Activated naive CD8-positive, alpha-beta T cell (primary cell): ENCODE measurements at regions not wholly inside any gene's neighbourhood (a gene's known extent, or its start where the extent isn't known, plus 50 kb on each side); places are given as distances from the start of the nearest gene placed in this dataset.
"Not testable (repeated sequence)": the region's sequence is repeated elsewhere in the genome, so short reads cannot be mapped to it uniquely, and the experiment has no call there.

Experiments
- H3K27ac Mint-ChIP-seq: one replicate; pipeline ENCODE4 v1.8.0; 2021; ENCODE audit warnings: mixed read lengths
- H3K27me3 Mint-ChIP-seq: one replicate; pipeline ENCODE4 v1.8.0; 2021; ENCODE audit warnings: mixed read lengths
- H3K36me3 Mint-ChIP-seq: one replicate; pipeline ENCODE4 v1.8.0; 2021; ENCODE audit warnings: mixed read lengths
- H3K4me1 Mint-ChIP-seq: one replicate; pipeline ENCODE4 v1.8.0; 2021; ENCODE audit warnings: low read depth, mixed read lengths
- H3K4me3 Mint-ChIP-seq: one replicate; pipeline ENCODE4 v1.8.0; 2021; ENCODE audit warnings: mild to moderate bottlenecking, mixed read lengths
- H3K9me3 Mint-ChIP-seq: one replicate; pipeline ENCODE4 v1.8.0; 2021; ENCODE audit warnings: low read depth, mixed read lengths

- Mint-ChIP-seq H3K4me3 (no peak overlapping the region), H3K27ac (no peak overlapping the region), H3K9me3 (no peaks in the 10 kb centered on the region), H3K27me3 (peaks cover 11% of the 10 kb centered on the region), H3K36me3 (no peaks in the 10 kb centered on the region), H3K4me1 (no peaks in the 10 kb centered on the region)
Measured at GRCh38 chr18:78822171-78822948, 157.3 kb upstream of the SALL3 start.

- H3K4me1 Mint-ChIP-seq = no peaks in the 10 kb centered on the region
- no peaks in the 10 kb centered on the region for H3K9me3 Mint-ChIP-seq
- H3K27me3 Mint-ChIP-seq = peaks cover 12% of the 10 kb centered on the region
- H3K36me3 Mint-ChIP-seq = no peaks in the 10 kb centered on the region
- H3K27ac Mint-ChIP-seq = no peak overlapping the region
- no peak overlapping the region for H3K4me3 Mint-ChIP-seq
Measured at GRCh38 chr18:78822949-78823285, 156.7 kb upstream of the SALL3 start.

GRCh38 chr18:78825168-78825567 lies 154.4 kb upstream of the SALL3 start:
- H3K27me3 Mint-ChIP-seq = peaks cover 9% of the 10 kb centered on the region
- H3K27ac Mint-ChIP-seq = no peak overlapping the region
- H3K36me3 Mint-ChIP-seq = no peaks in the 10 kb centered on the region
- no peak overlapping the region for H3K4me3 Mint-ChIP-seq
- no peaks in the 10 kb centered on the region for H3K4me1 Mint-ChIP-seq
- H3K9me3 Mint-ChIP-seq = no peaks in the 10 kb centered on the region

- Mint-ChIP-seq H3K27ac (no peak overlapping the region), H3K27me3 (peaks cover 11% of the 10 kb centered on the region), H3K36me3 (no peaks in the 10 kb centered on the region), H3K9me3 (no peaks in the 10 kb centered on the region), H3K4me3 (no peak overlapping the region), H3K4me1 (no peaks in the 10 kb centered on the region)
Measured at GRCh38 chr18:78826631-78827030, 153.0 kb upstream of the SALL3 start.

- no peaks in the 10 kb centered on the region for H3K9me3 Mint-ChIP-seq
- H3K27me3 Mint-ChIP-seq = peaks cover 11% of the 10 kb centered on the region
- no peaks in the 10 kb centered on the region for H3K4me1 Mint-ChIP-seq
- no peak overlapping the region for H3K27ac Mint-ChIP-seq
- no peak overlapping the region for H3K4me3 Mint-ChIP-seq
- no peaks in the 10 kb centered on the region for H3K36me3 Mint-ChIP-seq
Measured at GRCh38 chr18:78827141-78827540, 152.5 kb upstream of the SALL3 start.

- Mint-ChIP-seq H3K27me3 (peaks cover 13% of the 10 kb centered on the region), H3K27ac (no peak overlapping the region), H3K36me3 (no peaks in the 10 kb centered on the region), H3K4me1 (no peaks in the 10 kb centered on the region), H3K4me3 (no peak overlapping the region), H3K9me3 (no peaks in the 10 kb centered on the region)
Measured at GRCh38 chr18:78828131-78828530, 151.5 kb upstream of the SALL3 start.

- not testable (repeated sequence) for H3K27ac Mint-ChIP-seq, H3K4me3 Mint-ChIP-seq, H3K4me1 Mint-ChIP-seq, H3K9me3 Mint-ChIP-seq, H3K36me3 Mint-ChIP-seq
- H3K27me3 Mint-ChIP-seq = peaks cover 13% of the 10 kb centered on the region
Measured at GRCh38 chr18:78829026-78829425, 150.6 kb upstream of the SALL3 start.

GRCh38 chr18:78830161-78830560 lies 149.5 kb upstream of the SALL3 start:
- H3K36me3 Mint-ChIP-seq = no peaks in the 10 kb centered on the region
- H3K4me3 Mint-ChIP-seq = no peak overlapping the region
- peaks cover 15% of the 10 kb centered on the region for H3K27me3 Mint-ChIP-seq
- no peaks in the 10 kb centered on the region for H3K9me3 Mint-ChIP-seq
- H3K4me1 Mint-ChIP-seq = no peaks in the 10 kb centered on the region
- H3K27ac Mint-ChIP-seq = no peak overlapping the region

- Mint-ChIP-seq H3K27me3 (peaks cover 13% of the 10 kb centered on the region), H3K27ac (no peak overlapping the region), H3K4me3 (no peak overlapping the region), H3K4me1 (no peaks in the 10 kb centered on the region), H3K36me3 (no peaks in the 10 kb centered on the region), H3K9me3 (no peaks in the 10 kb centered on the region)
Measured at GRCh38 chr18:78830826-78831225, 148.8 kb upstream of the SALL3 start.

- Mint-ChIP-seq H3K27ac (no peak overlapping the region), H3K27me3 (peaks cover 13% of the 10 kb centered on the region), H3K36me3 (no peaks in the 10 kb centered on the region), H3K4me3 (no peak overlapping the region), H3K4me1 (no peaks in the 10 kb centered on the region), H3K9me3 (no peaks in the 10 kb centered on the region)
Measured at GRCh38 chr18:78831603-78832002, 148.0 kb upstream of the SALL3 start.

GRCh38 chr18:78833833-78834232 lies 145.8 kb upstream of the SALL3 start:
- Mint-ChIP-seq H3K27ac (no peak overlapping the region), H3K27me3 (peaks cover 8% of the 10 kb centered on the region), H3K9me3 (no peaks in the 10 kb centered on the region), H3K36me3 (no peaks in the 10 kb centered on the region), H3K4me3 (no peak overlapping the region), H3K4me1 (no peaks in the 10 kb centered on the region)

GRCh38 chr18:78836838-78837237 lies 142.8 kb upstream of the SALL3 start:
- H3K27me3 Mint-ChIP-seq = peaks cover 4% of the 10 kb centered on the region
- H3K27ac Mint-ChIP-seq = no peak overlapping the region
- no peaks in the 10 kb centered on the region for H3K4me1 Mint-ChIP-seq
- no peak overlapping the region for H3K4me3 Mint-ChIP-seq
- H3K9me3 Mint-ChIP-seq = no peaks in the 10 kb centered on the region
- H3K36me3 Mint-ChIP-seq = no peaks in the 10 kb centered on the region

GRCh38 chr18:78837754-78838153 lies 141.9 kb upstream of the SALL3 start:
- H3K27ac Mint-ChIP-seq = no peak overlapping the region
- no peaks in the 10 kb centered on the region for H3K4me1 Mint-ChIP-seq
- no peaks in the 10 kb centered on the region for H3K9me3 Mint-ChIP-seq
- H3K4me3 Mint-ChIP-seq = no peak overlapping the region
- no peaks in the 10 kb centered on the region for H3K36me3 Mint-ChIP-seq
- peaks cover 7% of the 10 kb centered on the region for H3K27me3 Mint-ChIP-seq

GRCh38 chr18:78838183-78838582 lies 141.4 kb upstream of the SALL3 start:
- H3K27ac Mint-ChIP-seq = no peak overlapping the region
- H3K4me1 Mint-ChIP-seq = no peaks in the 10 kb centered on the region
- no peak overlapping the region for H3K4me3 Mint-ChIP-seq
- H3K36me3 Mint-ChIP-seq = no peaks in the 10 kb centered on the region
- H3K27me3 Mint-ChIP-seq = peaks cover 6% of the 10 kb centered on the region
- H3K9me3 Mint-ChIP-seq = no peaks in the 10 kb centered on the region

- H3K27me3 Mint-ChIP-seq = peaks cover 18% of the 10 kb centered on the region
- H3K4me1 Mint-ChIP-seq = no peaks in the 10 kb centered on the region
- no peak overlapping the region for H3K4me3 Mint-ChIP-seq
- peaks cover 12% of the 10 kb centered on the region for H3K9me3 Mint-ChIP-seq
- H3K27ac Mint-ChIP-seq = no peak overlapping the region
- H3K36me3 Mint-ChIP-seq = no peaks in the 10 kb centered on the region
Measured at GRCh38 chr18:78849046-78849445, 130.6 kb upstream of the SALL3 start.

- no peak overlapping the region for H3K4me3 Mint-ChIP-seq
- H3K36me3 Mint-ChIP-seq = no peaks in the 10 kb centered on the region
- H3K4me1 Mint-ChIP-seq = no peaks in the 10 kb centered on the region
- H3K27me3 Mint-ChIP-seq = peaks cover 18% of the 10 kb centered on the region
- peaks cover 12% of the 10 kb centered on the region for H3K9me3 Mint-ChIP-seq
- no peak overlapping the region for H3K27ac Mint-ChIP-seq
Measured at GRCh38 chr18:78849458-78849857, 130.2 kb upstream of the SALL3 start.
